Fibroblast of upper back skin (primary cell): ENCODE measurements at regions not wholly inside any gene's neighbourhood (a gene's known extent, or its start where the extent isn't known, plus 50 kb on each side); places are given as distances from the start of the nearest gene placed in this dataset.
A peak's percentile ranks its signal among the peaks of the same experiment; 100 is the strongest.

ENCODE experiments used
- DNase-seq: peaks from one replicate; pipeline ENCODE4 v3.0.0-alpha.2; 2013

DNA sequence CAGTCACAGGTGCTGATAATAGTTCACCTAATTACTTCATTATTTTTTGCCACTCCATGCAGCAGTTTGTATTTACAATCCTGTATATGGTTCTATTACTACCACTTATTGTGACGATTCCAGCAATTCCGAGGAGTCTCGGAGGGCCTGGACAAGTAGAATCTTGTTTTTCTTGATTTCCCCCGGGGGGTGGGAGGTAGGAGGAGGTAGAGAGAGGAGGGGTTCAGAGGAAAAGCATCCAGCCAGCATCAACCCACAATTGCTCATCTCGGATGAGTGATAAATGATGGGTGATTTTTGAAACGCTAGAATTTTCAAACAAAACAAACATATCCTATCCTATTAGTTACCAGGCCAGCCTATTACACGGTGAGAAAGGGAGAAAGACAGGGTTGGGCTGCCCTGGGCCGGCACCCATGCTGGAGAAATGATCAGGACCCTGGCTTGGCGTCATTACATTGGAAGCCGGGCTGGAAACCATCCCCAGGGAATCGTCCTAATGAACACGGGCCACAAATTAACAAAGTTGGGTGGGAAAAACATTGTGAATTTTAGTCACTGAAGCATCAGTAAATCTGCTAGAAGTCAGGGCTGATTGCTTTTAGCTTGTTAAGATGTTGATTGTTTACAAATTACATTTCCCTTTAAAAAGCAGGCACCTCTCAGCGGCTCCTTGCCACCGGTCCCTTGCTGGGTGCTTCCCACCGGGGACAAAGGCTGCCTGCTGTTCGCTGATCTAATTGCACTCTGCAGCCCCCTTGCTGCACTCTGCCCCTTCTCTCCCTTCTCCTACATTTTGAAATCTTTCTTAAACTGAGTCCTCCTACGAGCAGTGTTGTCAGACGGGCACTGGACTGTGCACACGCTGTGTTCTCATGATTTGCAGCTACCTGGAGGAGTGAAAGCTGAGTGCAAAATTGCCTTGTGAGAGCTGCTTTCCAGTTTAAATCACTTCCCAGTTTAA, 95.5 kb downstream of the FAM204A start:
- DNase-seq, result no peak

DNA sequence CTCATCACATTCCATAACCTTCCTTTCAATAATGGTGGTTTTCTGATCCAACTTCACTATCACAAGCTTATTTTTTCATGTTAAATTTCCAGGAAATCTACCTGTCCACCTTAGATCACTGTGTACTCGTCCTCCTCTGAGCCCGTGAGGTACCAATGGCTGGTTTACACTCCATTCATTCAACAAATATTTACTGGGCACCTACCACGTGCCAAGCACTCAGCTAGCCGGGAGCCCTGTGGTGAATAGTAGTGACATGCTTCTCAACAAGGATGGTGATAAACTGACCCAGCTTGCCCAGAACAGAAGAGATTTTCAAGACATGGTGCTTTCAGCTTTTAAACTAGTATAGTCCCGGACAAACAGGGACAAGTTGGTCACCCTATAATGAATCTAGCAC, 98.2 kb downstream of the FAM204A start:
- DNase-seq, result no peak

DNA sequence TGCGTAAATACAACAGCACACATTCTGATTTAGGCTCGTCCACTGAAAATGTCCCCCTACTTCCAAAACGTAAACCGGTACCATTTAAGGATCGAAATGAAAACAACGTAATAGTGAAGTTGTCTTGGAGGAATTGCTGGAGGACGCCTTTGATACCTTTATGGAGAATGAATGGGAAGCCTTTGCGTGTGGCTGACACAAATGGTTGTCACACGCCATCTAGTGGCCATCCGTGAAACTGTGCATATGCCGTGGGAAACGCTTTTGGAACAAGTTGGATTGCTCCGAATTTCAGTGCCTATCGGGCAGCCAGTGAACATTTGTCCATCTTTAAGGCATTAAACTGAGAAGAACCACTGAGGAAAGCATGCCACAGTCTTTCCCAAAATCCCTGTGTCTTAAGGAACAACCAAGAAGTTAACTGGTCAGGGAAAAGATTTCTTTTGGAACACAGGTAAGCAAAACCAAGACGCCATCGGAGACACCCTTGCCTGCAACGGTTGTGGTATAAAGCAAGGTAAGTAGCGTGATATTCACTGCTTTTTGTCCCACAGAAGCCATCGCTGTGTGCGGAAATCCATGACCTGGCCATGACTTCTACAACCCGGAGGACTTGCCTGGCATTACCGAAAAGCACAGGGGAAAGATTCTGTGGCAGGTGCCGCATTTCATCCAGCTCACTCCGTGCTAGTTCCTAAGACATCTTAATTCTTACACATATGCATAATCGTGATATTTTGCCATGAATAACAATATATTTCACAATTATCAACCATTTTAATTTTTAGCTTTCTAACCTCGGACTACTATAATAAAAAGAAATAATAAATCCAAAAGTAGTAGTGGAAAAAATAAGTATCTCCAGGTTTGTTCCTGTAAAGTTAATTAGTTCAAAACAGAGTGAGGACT, 100.6 kb downstream of the FAM204A start:
- peak; percentile 81 for DNase-seq

DNA sequence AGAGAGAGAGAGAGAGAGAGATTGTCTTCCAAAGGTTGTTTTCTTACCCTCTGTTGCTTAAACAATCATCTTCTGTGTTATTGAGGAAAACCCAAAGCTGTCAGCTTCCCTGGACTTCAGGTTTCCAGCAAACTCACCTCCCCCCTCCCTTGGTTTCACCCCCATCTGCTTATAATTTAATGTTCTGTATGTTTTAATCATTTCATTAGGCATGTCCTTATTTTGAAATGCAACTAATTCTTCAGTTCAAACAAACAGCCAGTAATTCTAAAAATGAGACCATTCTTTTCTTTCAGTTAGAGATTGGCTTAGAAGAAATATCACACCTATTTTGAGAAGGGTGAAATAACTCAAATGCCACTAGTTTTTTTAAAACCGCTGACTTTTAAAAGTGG, 102.9 kb downstream of the FAM204A start:
- no peak for DNase-seq

DNA sequence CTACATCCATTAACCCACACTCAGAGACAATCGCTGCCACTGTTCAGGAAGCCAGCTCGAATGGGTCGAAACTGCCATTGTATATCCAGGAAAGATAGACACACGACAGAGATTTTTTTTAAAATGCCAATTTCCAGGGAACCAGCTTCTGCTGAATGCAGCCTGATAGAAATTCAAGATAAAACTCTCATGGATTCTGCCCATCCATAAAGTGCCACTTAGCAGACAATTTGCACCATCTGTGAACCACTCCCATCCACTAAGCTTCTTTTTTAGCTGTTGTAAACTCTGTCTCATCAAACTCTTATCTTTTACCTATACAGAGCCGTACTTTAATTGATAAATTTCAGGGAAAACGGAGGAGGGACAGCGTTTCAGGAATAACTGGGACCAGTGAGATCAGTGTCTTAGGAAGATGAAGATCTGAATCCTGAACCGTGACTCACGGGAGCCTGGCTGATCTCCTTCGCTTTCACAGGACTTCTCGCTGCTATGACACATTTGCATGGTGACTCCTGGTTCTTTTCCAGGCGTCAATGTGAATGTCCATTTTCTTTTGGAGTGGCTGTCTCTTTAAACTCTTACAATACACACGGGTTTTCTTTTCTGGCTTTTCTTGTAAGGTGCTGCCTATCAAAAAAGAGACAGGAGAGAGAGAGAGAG, 103.4 kb downstream of the FAM204A start:
- DNase-seq, result peak; percentile 38

DNA sequence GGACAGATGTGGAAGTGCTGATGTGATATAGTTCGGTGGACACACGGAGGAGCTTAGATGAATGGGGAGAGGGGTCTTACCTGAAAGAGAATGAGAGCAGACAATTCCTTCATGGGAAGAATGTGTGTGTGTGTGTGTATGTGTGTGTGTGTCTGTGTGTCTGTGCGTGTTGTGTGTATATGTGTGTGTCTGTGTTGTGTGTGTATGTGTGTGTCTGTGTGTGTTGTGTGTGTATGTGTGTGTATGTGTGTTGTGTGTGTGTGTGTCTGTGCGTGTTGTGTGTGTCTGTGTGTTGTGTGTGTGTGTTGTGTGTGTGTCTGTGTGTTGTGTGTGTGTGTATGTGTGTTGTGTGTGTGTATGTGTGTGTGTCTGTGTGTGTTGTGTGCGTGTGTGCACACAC, 104.2 kb downstream of the FAM204A start:
- no peak for DNase-seq

DNA sequence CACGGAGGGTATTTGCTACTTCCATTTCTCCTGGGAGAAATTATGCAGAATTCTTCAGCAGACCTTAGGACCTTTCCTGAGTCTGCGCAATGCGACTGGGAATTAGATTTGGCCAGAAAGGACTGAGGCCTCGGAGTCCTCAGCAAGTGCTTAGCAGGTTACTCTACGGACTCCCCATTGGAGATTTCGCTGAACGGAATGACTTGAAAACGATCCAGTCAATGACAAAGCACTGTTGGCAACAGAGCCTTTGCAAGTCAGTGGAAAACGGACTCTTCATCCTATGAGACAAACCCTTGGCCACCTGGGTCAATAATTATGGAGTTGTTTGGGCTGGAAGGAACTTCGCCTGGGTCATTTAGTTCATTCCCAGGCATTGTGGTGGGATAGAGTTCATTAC, 107.4 kb downstream of the FAM204A start:
- peak; percentile 20 for DNase-seq

DNA sequence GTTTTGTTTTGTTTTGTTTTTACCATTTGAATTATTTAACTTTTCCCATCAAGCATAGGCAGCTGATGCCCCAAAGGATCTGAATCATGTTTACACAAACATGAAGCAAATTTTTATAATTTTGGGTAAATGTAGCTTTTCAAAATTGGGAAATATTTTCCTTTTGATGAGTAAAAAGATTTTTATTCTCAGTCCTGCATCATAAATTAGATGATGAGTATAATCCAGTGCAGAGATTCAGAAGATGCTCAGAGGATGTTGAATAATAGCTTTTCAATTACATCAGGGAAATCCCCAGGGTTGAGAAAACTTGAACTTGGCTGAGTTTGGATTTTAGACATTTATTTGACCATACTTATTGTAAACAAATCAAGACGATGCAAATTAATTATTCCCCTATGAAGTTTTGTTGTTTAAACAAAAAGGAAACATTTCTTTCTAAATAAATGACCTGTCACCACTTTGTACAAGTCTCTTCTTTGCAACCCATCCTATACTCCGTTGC, 121.7 kb downstream of the FAM204A start:
- DNase-seq, result no peak

DNA sequence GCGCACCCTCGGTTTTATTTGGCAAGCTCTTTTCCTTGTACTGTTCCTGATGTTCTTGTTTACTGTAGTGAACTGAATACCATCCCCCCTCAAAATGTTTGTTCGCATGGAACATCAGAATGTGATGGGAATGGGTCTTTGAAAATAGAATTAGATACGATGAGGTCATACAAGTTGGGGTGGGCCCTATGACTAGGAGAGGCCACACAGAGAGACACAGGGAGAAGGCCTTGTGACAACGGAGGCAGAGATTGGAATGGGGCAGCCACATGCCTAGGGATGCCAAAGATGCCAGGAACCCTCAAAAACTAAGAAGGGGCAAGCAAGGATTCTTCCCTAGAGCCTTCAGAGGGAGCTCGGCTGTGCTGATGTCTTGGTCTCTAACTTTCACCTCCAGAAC, 123.6 kb downstream of the FAM204A start:
- no peak for DNase-seq

DNA sequence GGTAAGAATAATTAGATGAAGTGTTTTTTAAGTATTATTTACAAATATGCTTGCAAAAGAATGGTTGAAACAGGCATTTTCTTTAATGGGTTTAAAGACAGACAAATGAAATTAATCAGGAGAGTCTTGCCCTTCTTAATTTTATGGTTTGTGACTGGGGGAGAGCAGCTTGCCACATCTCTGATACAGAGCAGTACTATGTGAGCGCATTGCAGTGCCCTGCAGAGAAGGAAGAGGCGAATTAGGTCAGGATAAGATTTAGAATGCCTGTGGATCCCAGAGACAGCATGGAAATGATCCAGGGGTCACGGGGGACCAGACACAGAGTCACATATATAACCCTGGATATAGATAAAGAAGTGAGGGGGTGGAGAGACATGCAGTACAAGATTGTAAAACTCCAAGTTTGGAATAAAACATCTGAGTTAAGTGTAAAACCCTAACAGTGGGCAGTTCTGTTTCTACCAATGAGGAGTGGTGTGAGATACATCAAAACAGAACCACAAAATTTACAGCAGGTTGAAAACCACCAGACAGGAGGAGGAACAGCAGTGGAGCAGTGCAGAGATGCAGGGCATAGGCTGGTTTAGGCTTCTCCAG, 125.5 kb downstream of the FAM204A start:
- DNase-seq, result no peak

DNA sequence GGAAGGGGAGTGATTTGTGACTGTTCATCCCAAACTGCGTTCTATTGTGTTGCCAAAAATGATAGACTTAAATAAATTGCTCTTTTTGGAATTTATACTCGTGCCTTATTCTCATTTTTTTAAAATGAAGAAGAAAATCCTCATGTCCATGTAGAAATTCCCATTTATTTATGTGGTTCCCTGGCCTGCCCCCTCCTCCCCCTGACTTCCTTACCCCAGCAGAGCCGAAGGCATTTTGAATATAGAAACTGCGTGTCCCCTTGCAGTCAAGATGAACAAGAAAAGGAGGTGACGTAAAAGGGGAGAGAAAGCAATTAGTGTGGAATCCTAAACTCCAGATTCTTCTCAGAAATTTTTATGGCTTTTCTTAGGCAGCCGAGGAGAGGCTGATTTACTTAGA, 126.1 kb downstream of the FAM204A start:
- peak; percentile 46 for DNase-seq

DNA sequence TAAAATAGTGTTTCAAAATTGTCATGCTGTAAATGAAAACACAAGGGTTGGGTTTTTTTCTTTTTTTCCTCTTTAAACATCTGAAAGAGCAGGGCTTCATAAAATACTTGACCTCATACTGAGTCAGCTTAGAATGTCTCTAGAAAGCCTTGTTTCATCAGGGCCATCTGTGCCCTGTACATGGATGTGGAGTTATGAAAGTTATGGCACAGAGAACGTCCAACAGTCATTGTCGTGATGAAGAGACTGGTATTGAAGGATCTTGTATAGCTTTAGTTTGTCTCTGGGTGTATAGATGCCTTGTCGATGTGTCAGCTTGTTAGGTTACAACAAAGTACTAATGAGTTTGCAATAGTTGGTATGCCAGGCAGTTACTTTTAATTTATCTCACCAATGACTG, 127.3 kb downstream of the FAM204A start:
- DNase-seq, result no peak

DNA sequence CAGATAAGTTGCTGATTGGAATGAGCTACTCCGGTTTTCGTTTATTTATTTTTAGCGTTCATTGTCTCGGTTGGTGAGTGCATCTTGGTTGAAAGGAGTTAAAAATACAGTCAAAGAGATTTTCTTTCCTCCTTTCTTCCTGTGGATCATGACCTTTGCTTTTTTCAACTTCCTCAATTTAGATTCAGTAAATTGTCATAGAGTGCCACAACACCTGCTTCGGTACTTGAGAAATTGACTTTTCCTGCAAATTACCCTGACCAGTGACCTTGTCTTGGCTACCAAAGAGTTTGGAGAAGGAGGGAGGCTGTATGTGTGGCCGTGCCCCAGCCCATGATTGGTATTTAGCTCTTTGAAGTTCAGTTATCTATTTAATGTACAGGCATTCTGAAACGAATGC, 128.7 kb downstream of the FAM204A start:
- no peak for DNase-seq

DNA sequence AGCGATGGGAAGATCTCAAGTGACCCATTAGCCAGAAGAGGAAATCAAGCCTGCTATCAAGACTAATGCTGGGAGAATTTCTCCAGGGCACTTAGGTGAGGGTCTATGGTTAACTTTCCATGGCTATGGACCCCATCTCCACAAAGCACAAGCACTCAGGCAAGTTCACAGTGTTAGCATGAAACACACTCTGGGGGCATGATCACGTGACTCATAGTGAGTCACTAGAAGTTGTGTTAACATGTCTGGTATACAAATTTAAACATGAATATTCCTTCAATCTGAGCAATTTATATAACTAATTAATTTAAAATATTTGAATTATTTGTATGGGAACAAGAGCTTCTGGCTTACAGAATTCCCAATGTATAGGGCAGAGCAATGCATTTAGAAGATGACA, 131.8 kb downstream of the FAM204A start:
- DNase-seq, result peak; percentile 27

DNA sequence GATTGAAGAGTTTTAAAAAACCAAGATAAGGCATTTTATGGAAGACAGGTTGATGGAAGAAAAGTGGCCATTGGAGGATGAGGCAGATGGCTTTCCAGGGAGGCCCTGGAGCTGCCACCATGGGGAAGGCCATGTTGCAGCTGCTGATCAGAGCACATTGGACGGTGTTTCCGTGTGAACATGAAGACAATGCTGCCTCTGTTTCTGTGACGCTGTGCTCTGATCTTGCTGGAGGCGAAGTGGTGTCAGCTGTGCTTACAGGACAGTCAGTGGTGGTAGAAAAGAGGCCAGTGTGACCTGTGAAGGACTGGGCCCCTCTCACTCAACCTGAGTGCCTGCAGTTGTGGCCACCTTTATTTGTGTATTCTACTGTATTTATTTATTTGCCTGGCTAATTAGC, 132.9 kb downstream of the FAM204A start:
- no peak for DNase-seq

DNA sequence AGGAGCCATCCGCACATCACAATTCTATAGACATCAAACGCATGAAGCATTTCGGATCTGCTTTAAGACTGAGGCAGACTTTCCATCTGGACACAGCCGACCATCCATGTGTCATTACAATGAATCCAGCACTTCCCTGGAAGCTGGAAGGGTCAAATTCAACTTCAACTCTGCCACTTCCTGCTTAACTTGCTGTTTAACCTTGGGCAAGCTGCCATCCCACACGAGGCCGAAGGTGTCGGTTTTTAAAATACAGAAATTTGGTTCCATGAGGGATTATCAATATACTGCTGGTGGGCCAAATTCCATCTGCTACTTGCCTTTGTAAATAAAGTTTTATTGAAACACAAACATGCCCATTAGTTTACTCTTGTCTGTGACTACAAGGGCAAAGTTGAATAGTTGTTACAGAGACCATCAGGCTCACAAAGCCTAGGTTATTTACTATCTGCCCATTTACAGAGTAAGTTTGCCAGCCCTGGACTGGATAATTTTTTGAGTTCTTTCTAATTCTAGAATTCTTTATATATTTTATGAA, 134.6 kb downstream of the FAM204A start:
- no peak for DNase-seq

DNA sequence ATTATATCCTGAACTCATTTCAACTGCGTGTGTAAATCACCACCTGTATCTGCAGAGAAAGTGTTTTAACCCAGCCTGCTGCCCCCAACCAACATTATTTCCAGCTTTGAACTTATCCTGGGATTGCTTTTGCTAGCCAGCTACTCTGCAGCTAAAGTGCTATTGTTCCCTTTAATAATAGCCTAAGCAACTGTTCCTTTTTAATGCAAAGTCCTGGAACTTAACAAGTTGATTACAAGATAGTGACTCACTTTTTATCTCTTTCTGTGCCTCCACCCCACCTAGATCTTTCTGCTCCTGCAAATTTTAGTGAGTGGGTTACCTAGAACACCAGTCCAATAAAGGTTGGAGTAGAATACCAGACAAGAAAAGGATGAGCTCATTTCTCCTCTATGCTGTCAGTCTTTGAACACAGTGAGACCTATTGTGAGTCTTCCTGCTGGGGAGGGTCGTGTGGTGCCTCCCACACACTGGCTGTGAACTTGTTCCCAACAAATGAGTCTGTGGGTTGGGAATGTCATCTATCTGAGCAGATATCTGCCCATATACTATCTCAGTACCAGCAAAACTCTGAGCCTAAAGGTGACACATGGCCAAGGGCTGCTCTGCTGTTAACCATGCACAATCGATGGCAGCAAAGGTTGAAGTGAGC, 137.7 kb downstream of the FAM204A start:
- DNase-seq, result no peak

DNA sequence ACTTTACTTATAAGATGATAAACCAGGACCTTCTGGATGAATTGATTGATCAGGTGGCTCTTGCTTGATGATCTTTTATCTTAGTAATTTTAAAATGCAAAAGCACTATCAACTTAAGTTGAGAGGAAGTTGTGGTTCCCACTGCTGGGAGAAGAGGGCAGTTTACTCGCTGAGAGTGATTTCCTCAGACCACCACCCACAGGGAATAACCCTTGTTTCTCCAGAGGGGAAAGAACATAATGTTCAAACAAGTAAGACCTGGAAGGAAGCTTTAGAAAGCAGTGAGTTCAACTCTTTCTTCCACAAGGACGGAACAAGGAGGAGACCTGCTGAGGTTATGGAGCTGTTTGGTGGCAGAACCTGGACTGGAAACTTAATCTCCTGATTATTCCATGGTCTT, 138.7 kb downstream of the FAM204A start:
- DNase-seq, result no peak

DNA sequence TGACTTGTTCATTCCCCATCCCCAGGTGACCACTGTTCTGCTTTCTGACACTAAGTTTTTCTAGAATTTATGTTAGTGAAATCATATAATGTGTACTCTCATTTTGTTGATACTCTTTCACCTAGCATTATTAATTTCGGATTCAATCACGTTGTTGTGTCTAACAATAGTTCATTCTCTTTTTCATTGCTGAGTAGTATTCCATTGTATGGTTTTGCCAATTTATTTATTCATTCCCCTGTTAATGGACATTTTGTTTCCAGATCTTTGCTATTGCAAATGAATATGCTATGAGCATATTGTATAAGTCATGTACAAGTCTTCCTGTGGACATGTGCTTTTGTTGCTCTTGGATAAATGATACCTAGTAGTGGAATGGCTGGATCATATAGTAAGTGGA, 146.4 kb downstream of the FAM204A start:
- no peak for DNase-seq

DNA sequence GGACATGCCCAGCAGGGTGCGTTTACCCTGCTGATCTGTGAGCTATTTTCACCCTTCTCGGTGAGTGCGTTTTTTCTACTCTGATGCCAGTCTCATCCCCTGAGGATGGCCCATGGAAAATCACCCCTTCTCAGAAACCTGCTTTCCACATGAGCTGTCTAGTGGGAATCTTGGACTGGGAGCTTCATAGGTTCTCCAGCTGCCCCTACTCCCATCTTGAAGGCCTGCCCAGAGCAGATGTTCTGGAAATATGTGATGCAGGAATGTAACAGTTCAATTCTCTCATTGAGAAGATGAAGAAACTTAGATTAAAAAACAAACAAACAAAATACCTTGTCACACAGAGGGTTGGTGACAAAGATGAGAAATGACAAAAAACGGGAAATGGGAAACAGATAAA, 146.9 kb upstream of the RAB11FIP2 start:
- DNase-seq, result no peak

DNA sequence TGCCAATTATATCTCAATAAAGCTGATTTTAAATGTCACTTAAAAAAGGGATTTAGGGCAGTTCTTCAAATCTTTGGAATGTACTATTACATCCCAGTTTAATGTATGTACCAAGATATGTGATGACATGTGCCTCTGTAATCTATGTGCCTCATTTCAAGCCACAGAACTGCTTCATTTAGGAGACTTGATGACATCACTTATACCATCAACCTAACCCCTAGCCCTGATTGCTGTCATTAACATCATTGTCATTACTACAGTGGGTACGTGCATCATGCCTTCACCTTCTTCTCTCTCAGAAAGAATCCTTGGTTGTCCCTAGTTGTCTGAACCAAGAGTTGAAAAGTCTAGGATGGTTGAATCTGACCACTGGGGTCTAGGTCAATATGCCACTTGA, 134.3 kb upstream of the RAB11FIP2 start:
- no peak for DNase-seq

DNA sequence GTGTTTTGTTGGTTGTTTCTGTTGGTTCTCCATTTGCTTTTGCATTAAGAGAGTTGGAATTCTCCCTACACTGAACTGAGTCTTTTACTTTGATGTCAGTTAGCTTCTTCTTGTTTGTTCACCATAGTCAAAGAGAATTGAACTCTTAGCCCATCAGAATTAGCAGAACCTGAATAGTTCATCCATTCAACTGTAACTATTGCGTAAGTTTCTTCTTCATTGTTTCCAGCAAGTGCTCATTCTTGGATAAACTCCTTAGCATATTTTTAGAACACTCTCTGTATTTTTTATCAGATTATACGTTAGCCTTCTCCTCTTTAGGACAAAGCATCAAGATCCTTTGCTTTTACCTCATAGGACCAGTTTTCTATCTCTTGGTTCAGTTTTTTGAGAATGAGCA, 128.4 kb upstream of the RAB11FIP2 start:
- DNase-seq, result no peak
